ENCODE measurements at regions not wholly inside any gene's neighbourhood (a gene's known extent, or its start where the extent isn't known, plus 50 kb on each side); places are given as distances from the start of the nearest gene placed in this dataset.

GRCh38 chr15:96135166-96136093 lies 195.1 kb upstream of the NR2F2 start:
- no peak for TF ChIP-seq EZH2 (IDR thresholded peaks at IDR 0.05; ENCODE audit: low read length, missing control alignments)
- TF ChIP-seq CTCF (conservative IDR thresholded peaks at IDR 0.05 in 1 of 2, IDR thresholded peaks at IDR 0.05 in 1 of 2; ENCODE audit: low read depth in 1 of 2, low read length in 2 of 2) = no peak
- no peaks in the 10 kb centered on the region for H3K36me3 ChIP-seq (ENCODE audit: control insufficient read depth, insufficient read depth, low read length)
- no peak overlapping the region for H3K4me3 ChIP-seq (replicated peaks in 1 of 4; ENCODE audit: control extremely low read depth in 1 of 4, insufficient read depth in 1 of 4, low read depth in 3 of 4, low read length in 4 of 4)

GRCh38 chr15:96138985-96139384 lies 191.5 kb upstream of the NR2F2 start:
- no peak for DNase-seq (ENCODE audit: low read depth in 2 of 2)
- Histone ChIP-seq H3K36me3 (ENCODE audit: control insufficient read depth, insufficient read depth, low read length) (no peaks in the 10 kb centered on the region), H3K79me2 (ENCODE audit: control insufficient read depth, insufficient read depth, low read length) (no peaks in the 10 kb centered on the region), H3K9ac (ENCODE audit: insufficient read depth, low read length) (no peak overlapping the region), H3K4me3 (replicated peaks in 1 of 4; ENCODE audit: control extremely low read depth in 1 of 4, insufficient read depth in 1 of 4, low read depth in 3 of 4, low read length in 4 of 4) (no peak overlapping the region), H2AFZ (ENCODE audit: low read length) (no peak overlapping the region), H3K4me1 (ENCODE audit: control insufficient read depth, extremely low read depth, insufficient read depth, low read length) (no peaks in the 10 kb centered on the region), H3K27me3 (ENCODE audit: control insufficient read depth, insufficient read depth, low read length) (no peaks in the 10 kb centered on the region), H4K20me1 (ENCODE audit: control insufficient read depth, extremely low read depth, insufficient read depth, low read length) (no peaks in the 10 kb centered on the region), H3K9me3 (ENCODE audit: control insufficient read depth, insufficient read depth, low read depth, low read length) (no peaks in the 10 kb centered on the region), H3K4me2 (ENCODE audit: extremely low read depth, insufficient read depth, low read length) (no peak overlapping the region), H3K27ac (ENCODE audit: insufficient read depth, low read length) (no peak overlapping the region)
- no peak for TF ChIP-seq CTCF (conservative IDR thresholded peaks at IDR 0.05 in 1 of 2, IDR thresholded peaks at IDR 0.05 in 1 of 2; ENCODE audit: low read depth in 1 of 2, low read length in 2 of 2)
- no peak for TF ChIP-seq EZH2 (IDR thresholded peaks at IDR 0.05; ENCODE audit: low read length, missing control alignments)

More at GRCh38 chr15:96135166-96136093, 195.1 kb upstream of the NR2F2 start:
- Histone ChIP-seq H3K9me3 (ENCODE audit: control insufficient read depth, insufficient read depth, low read depth, low read length) (no peaks in the 10 kb centered on the region), H4K20me1 (ENCODE audit: control insufficient read depth, extremely low read depth, insufficient read depth, low read length) (no peaks in the 10 kb centered on the region), H3K79me2 (ENCODE audit: control insufficient read depth, insufficient read depth, low read length) (no peaks in the 10 kb centered on the region), H3K4me2 (ENCODE audit: extremely low read depth, insufficient read depth, low read length) (no peak overlapping the region), H3K4me1 (ENCODE audit: control insufficient read depth, extremely low read depth, insufficient read depth, low read length) (no peaks in the 10 kb centered on the region), H3K27ac (ENCODE audit: insufficient read depth, low read length) (no peak overlapping the region), H3K9ac (ENCODE audit: insufficient read depth, low read length) (no peak overlapping the region), H3K27me3 (ENCODE audit: control insufficient read depth, insufficient read depth, low read length) (no peaks in the 10 kb centered on the region), H2AFZ (ENCODE audit: low read length) (no peak overlapping the region)
- DNase-seq (ENCODE audit: low read depth in 2 of 2) = no peak

- no peak overlapping the region for H3K4me3 ChIP-seq (replicated peaks in 1 of 4; ENCODE audit: control extremely low read depth in 1 of 4, insufficient read depth in 1 of 4, low read depth in 3 of 4, low read length in 4 of 4)
- TF ChIP-seq EZH2 (IDR thresholded peaks at IDR 0.05; ENCODE audit: low read length, missing control alignments) = no peak
- TF ChIP-seq CTCF (conservative IDR thresholded peaks at IDR 0.05 in 1 of 2, IDR thresholded peaks at IDR 0.05 in 1 of 2; ENCODE audit: low read depth in 1 of 2, low read length in 2 of 2) = no peak
- DNase-seq (ENCODE audit: low read depth in 2 of 2) = no peak
Measured at GRCh38 chr15:96142498-96142897, 188.0 kb upstream of the NR2F2 start.

More at GRCh38 chr15:96142498-96142897, 188.0 kb upstream of the NR2F2 start:
- H3K9ac ChIP-seq (ENCODE audit: insufficient read depth, low read length) = no peak overlapping the region
- H3K4me2 ChIP-seq (ENCODE audit: extremely low read depth, insufficient read depth, low read length) = no peak overlapping the region
- no peaks in the 10 kb centered on the region for H4K20me1 ChIP-seq (ENCODE audit: control insufficient read depth, extremely low read depth, insufficient read depth, low read length)
- H2AFZ ChIP-seq (ENCODE audit: low read length) = no peak overlapping the region
- no peaks in the 10 kb centered on the region for H3K27me3 ChIP-seq (ENCODE audit: control insufficient read depth, insufficient read depth, low read length)
- no peaks in the 10 kb centered on the region for H3K4me1 ChIP-seq (ENCODE audit: control insufficient read depth, extremely low read depth, insufficient read depth, low read length)
- no peaks in the 10 kb centered on the region for H3K9me3 ChIP-seq (ENCODE audit: control insufficient read depth, insufficient read depth, low read depth, low read length)
- H3K36me3 ChIP-seq (ENCODE audit: control insufficient read depth, insufficient read depth, low read length) = no peaks in the 10 kb centered on the region
- no peak overlapping the region for H3K27ac ChIP-seq (ENCODE audit: insufficient read depth, low read length)
- no peaks in the 10 kb centered on the region for H3K79me2 ChIP-seq (ENCODE audit: control insufficient read depth, insufficient read depth, low read length)

Data from fibroblast of lung (primary cell).